K562 (cell line): ENCODE measurements at regions not wholly inside any gene's neighbourhood (a gene's known extent, or its start where the extent isn't known, plus 50 kb on each side); places are given as distances from the start of the nearest gene placed in this dataset.

Experiments
- ADNP ChIP-seq: fragments of 200-800 bp; sonication (Bioruptor generic); IDR thresholded peaks from 2 replicates; pipeline ENCODE4 v1.6.1; 2016; ENCODE audit warnings: missing genetic modification characterization, missing compliant biosample characterization
- ARID1B ChIP-seq: fragments of 450-650 bp; IDR thresholded peaks from 2 replicates; pipeline ENCODE4 v1.6.1; 2016; ENCODE audit warnings: antibody characterized with exemption, mild to moderate bottlenecking, inconsistent platforms
- BACH1 ChIP-seq: fragments of 200-800 bp; sonication (Bioruptor generic); IDR thresholded peaks from 2 replicates; pipeline ENCODE4 v1.6.1; 2016; ENCODE audit warnings: missing genetic modification characterization, missing compliant biosample characterization
- BDP1 ChIP-seq: IDR thresholded peaks from 3 replicates; pipeline ENCODE4 v1.6.1; 2011; ENCODE audit not compliant: insufficient read length, insufficient read depth
- CBFA2T3 ChIP-seq: fragments of 450-650 bp; IDR thresholded peaks from 2 replicates; pipeline ENCODE4 v1.6.1; 2017
- CBX2 ChIP-seq: fragments of 200-600 bp; sonication (generic); IDR thresholded peaks from one replicate; pipeline ENCODE4 v1.6.1; 2012; ENCODE audit warnings: mild to moderate bottlenecking, low read length, inconsistent platforms; ENCODE audit not compliant: insufficient read depth, poor library complexity, severe bottlenecking
- CREM ChIP-seq: IDR thresholded peaks from 2 replicates; pipeline ENCODE4 v1.6.1; 2014; ENCODE audit warnings: antibody characterized with exemption, low read depth
- EHMT2 ChIP-seq: fragments of 450-650 bp; IDR thresholded peaks from 2 replicates; pipeline ENCODE4 v1.6.1; 2018; ENCODE audit warnings: antibody characterized with exemption
- FIP1L1 ChIP-seq: fragments of 200-400 bp; formaldehyde crosslinking; IDR thresholded peaks from 2 replicates; pipeline ENCODE4 v1.6.1; 2018; ENCODE audit warnings: mild to moderate bottlenecking, low read depth, low read length; ENCODE audit not compliant: poor library complexity, severe bottlenecking
- FOS ChIP-seq: IDR thresholded peaks from 3 replicates; pipeline ENCODE4 v1.6.1; 2011; ENCODE audit not compliant: insufficient read length; ENCODE audit errors: extremely low read depth
- NFIC ChIP-seq: fragments of 450-650 bp; IDR thresholded peaks from 2 replicates; pipeline ENCODE4 v1.6.1; 2017; ENCODE audit warnings: mild to moderate bottlenecking, inconsistent platforms
- SIX5 ChIP-seq, 2 experiments: IDR thresholded peaks; 2 replicates each; pipeline ENCODE4 v1.6.1; 2011; ENCODE audit warnings: low read length in 2 of 2, borderline replicate concordance in 1 of 2, low read depth in 1 of 2, mild to moderate bottlenecking in 1 of 2, moderate library complexity in 1 of 2; ENCODE audit not compliant: insufficient read depth in 1 of 2
- TAF15 ChIP-seq: fragments of 200-400 bp; formaldehyde crosslinking; IDR thresholded peaks from 2 replicates; pipeline ENCODE4 v1.6.1; 2017; ENCODE audit warnings: mild to moderate bottlenecking, low read depth, low read length, moderate library complexity
- TCF7 ChIP-seq: sonication (generic); IDR thresholded peaks from 2 replicates; pipeline ENCODE4 v1.6.1; 2016; ENCODE audit warnings: antibody characterized with exemption, borderline replicate concordance
- TOE1 ChIP-seq, 2 experiments: fragments of 450-650 bp in 1 of 2; sonication (generic) in 1 of 2; formaldehyde crosslinking in 1 of 2; IDR thresholded peaks; 2 replicates each; pipeline versions ENCODE4 v1.7.1 to v1.8.0; 2016 to 2022; ENCODE audit warnings: borderline replicate concordance in 2 of 2, mild to moderate bottlenecking in 2 of 2, antibody characterized with exemption in 1 of 2, inconsistent platforms in 1 of 2, low read depth in 1 of 2, missing genetic modification reagents in 1 of 2, moderate library complexity in 1 of 2
- YY1 ChIP-seq, 3 experiments: IDR thresholded peaks; 2 replicates each; pipeline ENCODE4 v1.6.1; 2011; ENCODE audit warnings: low read length in 2 of 3, mild to moderate bottlenecking in 2 of 3, moderate library complexity in 2 of 3, borderline replicate concordance in 1 of 3, control low read depth in 1 of 3, low read depth in 1 of 3; ENCODE audit not compliant: insufficient read depth in 3 of 3, insufficient replicate concordance in 2 of 3, control insufficient read depth in 1 of 3, insufficient read length in 1 of 3; ENCODE audit errors: extremely low read depth in 1 of 3
- ZBTB17 ChIP-seq: fragments of 450-650 bp; formaldehyde crosslinking; IDR thresholded peaks from 2 replicates; pipeline ENCODE4 v1.4.0; 2020; ENCODE audit warnings: mild to moderate bottlenecking
- ZFP36 ChIP-seq: fragments of 150-350 bp; IDR thresholded peaks from 2 replicates; pipeline ENCODE4 v1.6.1; 2018; ENCODE audit warnings: low read length, low read depth; ENCODE audit not compliant: partially characterized antibody
- ZNF354B ChIP-seq: fragments of 250-450 bp; sonication (Bioruptor Pico); IDR thresholded peaks from 2 replicates; pipeline ENCODE4 v1.4.0; 2020
- ZNF75A ChIP-seq: fragments of 450-650 bp; formaldehyde crosslinking; IDR thresholded peaks from 2 replicates; pipeline ENCODE4 v1.4.0; 2020; ENCODE audit warnings: mild to moderate bottlenecking
- TF ChIP-seq, protein P1 (sequence below): fragments of 450-650 bp; IDR thresholded peaks from 2 replicates; pipeline ENCODE4 v1.6.1; 2017; ENCODE audit warnings: antibody characterized with exemption, mild to moderate bottlenecking
- TF ChIP-seq, protein P2 (sequence below): sonication (generic); IDR thresholded peaks from 2 replicates; pipeline ENCODE4 v1.6.1; 2016

- TF ChIP-seq, protein P1, sequence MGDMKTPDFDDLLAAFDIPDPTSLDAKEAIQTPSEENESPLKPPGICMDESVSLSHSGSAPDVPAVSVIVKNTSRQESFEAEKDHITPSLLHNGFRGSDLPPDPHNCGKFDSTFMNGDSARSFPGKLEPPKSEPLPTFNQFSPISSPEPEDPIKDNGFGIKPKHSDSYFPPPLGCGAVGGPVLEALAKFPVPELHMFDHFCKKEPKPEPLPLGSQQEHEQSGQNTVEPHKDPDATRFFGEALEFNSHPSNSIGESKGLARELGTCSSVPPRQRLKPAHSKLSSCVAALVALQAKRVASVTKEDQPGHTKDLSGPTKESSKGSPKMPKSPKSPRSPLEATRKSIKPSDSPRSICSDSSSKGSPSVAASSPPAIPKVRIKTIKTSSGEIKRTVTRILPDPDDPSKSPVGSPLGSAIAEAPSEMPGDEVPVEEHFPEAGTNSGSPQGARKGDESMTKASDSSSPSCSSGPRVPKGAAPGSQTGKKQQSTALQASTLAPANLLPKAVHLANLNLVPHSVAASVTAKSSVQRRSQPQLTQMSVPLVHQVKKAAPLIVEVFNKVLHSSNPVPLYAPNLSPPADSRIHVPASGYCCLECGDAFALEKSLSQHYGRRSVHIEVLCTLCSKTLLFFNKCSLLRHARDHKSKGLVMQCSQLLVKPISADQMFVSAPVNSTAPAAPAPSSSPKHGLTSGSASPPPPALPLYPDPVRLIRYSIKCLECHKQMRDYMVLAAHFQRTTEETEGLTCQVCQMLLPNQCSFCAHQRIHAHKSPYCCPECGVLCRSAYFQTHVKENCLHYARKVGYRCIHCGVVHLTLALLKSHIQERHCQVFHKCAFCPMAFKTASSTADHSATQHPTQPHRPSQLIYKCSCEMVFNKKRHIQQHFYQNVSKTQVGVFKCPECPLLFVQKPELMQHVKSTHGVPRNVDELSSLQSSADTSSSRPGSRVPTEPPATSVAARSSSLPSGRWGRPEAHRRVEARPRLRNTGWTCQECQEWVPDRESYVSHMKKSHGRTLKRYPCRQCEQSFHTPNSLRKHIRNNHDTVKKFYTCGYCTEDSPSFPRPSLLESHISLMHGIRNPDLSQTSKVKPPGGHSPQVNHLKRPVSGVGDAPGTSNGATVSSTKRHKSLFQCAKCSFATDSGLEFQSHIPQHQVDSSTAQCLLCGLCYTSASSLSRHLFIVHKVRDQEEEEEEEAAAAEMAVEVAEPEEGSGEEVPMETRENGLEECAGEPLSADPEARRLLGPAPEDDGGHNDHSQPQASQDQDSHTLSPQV: peak; percentile 90
- TF ChIP-seq ZNF75A (CRISPR knock-in tag) (no peak), FIP1L1 (no peak), BDP1 (no peak), TOE1 (IDR thresholded peaks at IDR 0.05; ENCODE audit: borderline replicate concordance) (no peak), TOE1 (CRISPR knock-in tag; IDR thresholded peaks at IDR 0.05; ENCODE audit: borderline replicate concordance, low read depth) (no peak), CREM (0 out of 2 replicates have a peak, but pooled peaks have one; percentile 42), ZNF354B (no peak), ARID1B (peak; percentile 93), YY1 (IDR thresholded peaks at IDR 0.05; ENCODE audit: borderline replicate concordance in 1 of 3, control insufficient read depth in 1 of 3, extremely low read depth in 1 of 3, insufficient read depth in 3 of 3, insufficient read length in 1 of 3, insufficient replicate concordance in 2 of 3, low read depth in 1 of 3, low read length in 2 of 3) (peak; percentile 64 to 92 (median 79)), TAF15 (no peak), BACH1 (no peak), NFIC (peak; percentile 66; the same call in 1 of the 2 replicates), FOS (peak; percentile 58), CBFA2T3 (peak; percentile 93), CBX2 (no peak), EHMT2 (peak; percentile 91), SIX5 (IDR thresholded peaks at IDR 0.05; ENCODE audit: borderline replicate concordance in 1 of 2, insufficient read depth in 1 of 2, low read depth in 1 of 2, low read length in 2 of 2) (no peak), TCF7 (no peak), ZBTB17 (no peak), ZFP36 (no peak), ADNP (tag) (no peak)
- TF ChIP-seq, protein P2, sequence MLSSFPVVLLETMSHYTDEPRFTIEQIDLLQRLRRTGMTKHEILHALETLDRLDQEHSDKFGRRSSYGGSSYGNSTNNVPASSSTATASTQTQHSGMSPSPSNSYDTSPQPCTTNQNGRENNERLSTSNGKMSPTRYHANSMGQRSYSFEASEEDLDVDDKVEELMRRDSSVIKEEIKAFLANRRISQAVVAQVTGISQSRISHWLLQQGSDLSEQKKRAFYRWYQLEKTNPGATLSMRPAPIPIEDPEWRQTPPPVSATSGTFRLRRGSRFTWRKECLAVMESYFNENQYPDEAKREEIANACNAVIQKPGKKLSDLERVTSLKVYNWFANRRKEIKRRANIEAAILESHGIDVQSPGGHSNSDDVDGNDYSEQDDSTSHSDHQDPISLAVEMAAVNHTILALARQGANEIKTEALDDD: 0 out of 2 replicates have a peak, but pooled peaks have one; percentile 15
Measured at GRCh38 chr3:33936171-33936920, 137.9 kb downstream of the PDCD6IP start (continued).
